DOHH2 (cell line): ENCODE measurements at regions not wholly inside any gene's neighbourhood (a gene's known extent, or its start where the extent isn't known, plus 50 kb on each side); places are given as distances from the start of the nearest gene placed in this dataset.

Experiments used
- EZH2phosphoT487 ChIP-seq: fragments of 200-600 bp; sonication (generic); IDR thresholded peaks from 2 replicates; pipeline ENCODE4 v1.6.1; 2017; ENCODE audit warnings: borderline replicate concordance, mild to moderate bottlenecking, antibody characterized with exemption, low read length, moderate library complexity, mixed read lengths
- TF ChIP-seq, protein P1 (sequence below): fragments of 200-600 bp; sonication (generic); IDR thresholded peaks from one replicate; pipeline ENCODE4 v1.5.1; 2014; ENCODE audit warnings: antibody characterized with exemption, mild to moderate bottlenecking, low read depth, low read length; ENCODE audit not compliant: poor library complexity, severe bottlenecking

DNA sequence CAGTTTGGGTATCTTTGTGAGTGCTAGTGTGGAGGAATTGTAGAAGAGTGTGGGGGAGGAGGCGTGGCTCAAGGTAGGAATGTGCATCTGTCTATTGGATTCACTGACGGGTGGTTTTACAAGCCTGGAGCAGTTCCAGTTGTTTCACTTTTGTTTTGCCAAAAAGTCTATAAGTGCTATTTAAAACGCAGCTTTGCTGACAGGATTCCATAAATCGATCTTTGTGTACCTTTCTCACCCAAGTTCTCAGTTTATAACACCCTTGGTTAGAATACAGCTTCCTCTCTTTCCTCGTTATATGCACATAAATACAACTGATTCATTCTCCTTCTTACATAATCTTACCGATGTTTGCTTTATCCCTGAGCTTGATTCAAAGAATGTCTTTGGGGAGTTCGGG is 123.2 kb upstream of the UBE2E2 start:
- TF ChIP-seq, protein P1, sequence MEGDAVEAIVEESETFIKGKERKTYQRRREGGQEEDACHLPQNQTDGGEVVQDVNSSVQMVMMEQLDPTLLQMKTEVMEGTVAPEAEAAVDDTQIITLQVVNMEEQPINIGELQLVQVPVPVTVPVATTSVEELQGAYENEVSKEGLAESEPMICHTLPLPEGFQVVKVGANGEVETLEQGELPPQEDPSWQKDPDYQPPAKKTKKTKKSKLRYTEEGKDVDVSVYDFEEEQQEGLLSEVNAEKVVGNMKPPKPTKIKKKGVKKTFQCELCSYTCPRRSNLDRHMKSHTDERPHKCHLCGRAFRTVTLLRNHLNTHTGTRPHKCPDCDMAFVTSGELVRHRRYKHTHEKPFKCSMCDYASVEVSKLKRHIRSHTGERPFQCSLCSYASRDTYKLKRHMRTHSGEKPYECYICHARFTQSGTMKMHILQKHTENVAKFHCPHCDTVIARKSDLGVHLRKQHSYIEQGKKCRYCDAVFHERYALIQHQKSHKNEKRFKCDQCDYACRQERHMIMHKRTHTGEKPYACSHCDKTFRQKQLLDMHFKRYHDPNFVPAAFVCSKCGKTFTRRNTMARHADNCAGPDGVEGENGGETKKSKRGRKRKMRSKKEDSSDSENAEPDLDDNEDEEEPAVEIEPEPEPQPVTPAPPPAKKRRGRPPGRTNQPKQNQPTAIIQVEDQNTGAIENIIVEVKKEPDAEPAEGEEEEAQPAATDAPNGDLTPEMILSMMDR = no peak
- TF ChIP-seq EZH2phosphoT487 = no peak
